EL (cell line): ENCODE measurements at regions not wholly inside any gene's neighbourhood (a gene's known extent, or its start where the extent isn't known, plus 50 kb on each side); places are given as distances from the start of the nearest gene placed in this dataset.
A peak's percentile ranks its signal among the peaks of the same experiment; 100 is the strongest.

ENCODE experiments used
- DNase-seq: peaks from one replicate; pipeline ENCODE4 v3.0.0-alpha.2; 2016

DNA sequence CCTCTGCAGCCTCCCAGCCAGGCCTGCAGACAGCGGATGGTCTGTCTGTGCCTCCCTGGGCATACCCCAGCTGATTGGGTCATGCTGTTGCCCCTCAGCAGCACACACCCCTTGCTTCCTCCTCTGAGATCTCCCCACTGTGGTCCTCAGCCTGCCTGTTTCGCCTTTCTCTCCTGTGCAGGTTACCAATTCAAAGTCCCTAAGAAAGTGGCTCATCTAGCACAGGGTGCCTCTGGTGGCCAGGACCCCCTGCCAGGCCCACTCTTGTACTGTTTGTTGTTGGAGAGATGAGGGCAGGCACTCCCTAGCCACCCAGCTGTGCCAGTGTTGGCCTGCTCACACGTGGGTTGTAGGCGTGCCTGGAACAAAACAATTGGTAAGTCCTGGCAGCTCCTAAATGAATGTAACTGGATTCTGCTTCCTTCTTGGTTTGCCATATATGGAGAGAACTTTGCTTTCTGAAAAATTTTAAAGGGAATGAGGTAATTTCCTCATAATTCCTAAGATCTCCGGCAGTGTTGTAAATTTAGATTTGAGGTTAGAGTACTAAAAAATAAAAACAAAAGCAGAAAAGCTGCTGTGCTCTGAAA, 213.2 kb upstream of the IL12A start:
- peak; percentile 90 for DNase-seq

DNA sequence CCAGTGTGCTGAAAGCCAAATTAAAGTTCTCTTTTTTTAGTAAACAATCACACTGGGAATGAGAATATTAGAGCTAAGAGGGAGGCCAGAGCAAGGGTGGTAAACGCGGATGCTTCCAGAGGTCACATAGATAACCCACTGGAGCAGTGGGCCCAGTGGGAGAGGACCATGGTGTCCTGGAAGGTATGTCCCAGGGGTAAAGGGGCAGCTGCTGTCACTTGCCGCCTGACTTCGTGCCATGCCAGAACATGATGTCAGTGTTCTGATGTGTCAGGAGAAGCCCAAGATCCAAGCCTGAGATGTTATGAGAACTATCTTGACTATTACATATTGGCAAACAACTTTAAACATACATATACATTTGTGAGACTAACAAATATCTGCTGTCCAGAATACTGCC, 211.9 kb upstream of the IL12A start:
- no peak for DNase-seq

DNA sequence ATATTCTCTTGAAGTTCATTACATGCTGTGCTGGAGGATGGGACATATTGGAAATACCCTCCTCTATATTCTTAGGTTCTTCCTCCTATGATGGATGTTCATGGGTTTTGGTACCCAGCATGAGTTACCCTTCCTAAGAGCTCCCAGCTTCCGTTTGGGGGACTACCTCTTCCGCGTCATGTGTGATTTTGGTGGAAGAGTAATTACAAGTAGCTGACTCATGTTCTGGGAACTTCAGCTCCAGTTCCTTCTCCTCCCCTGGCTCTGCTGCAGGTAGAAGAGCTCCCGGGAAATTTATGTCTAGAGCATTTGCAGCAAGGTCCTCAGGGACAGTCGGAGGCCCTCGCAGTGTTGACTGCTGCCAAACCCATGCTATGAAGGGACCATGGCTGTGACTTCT, 208.8 kb upstream of the IL12A start:
- DNase-seq: peak; percentile 27

DNA sequence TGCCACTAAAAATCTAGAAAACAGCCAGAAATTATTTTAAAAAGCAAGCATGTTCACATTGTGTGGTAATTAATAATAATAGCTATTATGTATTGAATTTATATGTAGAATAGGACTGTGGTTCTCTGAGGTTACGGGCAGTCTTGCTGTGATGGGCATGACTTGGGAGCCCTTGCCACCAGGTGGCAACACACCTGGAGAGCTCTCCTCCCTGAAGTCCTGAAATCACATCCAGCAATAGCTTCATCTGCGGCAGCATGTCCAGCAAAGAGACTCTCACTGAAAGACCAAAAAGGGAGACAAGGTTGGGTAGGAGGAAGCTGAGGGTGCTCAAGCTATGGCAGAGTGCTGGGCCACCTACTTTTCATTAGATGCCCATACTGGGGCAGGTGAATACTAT, 206.8 kb upstream of the IL12A start:
- DNase-seq: no peak

DNA sequence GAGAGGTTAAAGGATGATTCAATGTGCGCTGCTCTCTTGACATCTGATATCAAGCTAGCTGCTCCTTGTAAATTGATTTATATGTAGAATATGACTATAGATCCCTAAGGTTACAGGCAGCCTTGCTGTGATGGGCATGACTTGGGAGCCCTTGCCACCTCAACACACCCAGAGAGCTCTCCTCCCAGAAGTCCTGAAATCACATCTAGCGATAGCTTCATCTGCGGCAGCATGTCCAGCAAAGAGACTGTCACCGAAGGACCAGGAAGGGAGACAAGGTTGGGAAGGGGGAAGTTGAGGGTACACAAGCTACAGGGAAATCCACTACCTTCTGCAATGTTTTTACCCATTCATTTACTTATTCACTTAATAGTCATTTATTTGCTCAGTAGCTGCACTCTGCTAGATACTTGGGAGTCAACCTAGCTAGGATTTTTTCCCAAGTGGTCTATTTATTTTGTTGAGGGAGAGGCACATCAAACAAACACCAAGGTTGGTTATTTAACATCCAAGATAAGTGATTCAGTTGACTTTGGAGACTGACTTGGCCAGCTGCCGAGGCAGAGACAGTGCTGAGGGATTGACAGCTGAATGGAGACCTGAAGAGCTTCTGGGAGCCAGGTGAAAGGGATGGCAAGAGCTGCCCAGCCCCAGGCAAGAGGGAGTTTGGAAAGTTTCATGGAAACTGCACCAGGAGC, 205.8 kb upstream of the IL12A start:
- DNase-seq: no peak

DNA sequence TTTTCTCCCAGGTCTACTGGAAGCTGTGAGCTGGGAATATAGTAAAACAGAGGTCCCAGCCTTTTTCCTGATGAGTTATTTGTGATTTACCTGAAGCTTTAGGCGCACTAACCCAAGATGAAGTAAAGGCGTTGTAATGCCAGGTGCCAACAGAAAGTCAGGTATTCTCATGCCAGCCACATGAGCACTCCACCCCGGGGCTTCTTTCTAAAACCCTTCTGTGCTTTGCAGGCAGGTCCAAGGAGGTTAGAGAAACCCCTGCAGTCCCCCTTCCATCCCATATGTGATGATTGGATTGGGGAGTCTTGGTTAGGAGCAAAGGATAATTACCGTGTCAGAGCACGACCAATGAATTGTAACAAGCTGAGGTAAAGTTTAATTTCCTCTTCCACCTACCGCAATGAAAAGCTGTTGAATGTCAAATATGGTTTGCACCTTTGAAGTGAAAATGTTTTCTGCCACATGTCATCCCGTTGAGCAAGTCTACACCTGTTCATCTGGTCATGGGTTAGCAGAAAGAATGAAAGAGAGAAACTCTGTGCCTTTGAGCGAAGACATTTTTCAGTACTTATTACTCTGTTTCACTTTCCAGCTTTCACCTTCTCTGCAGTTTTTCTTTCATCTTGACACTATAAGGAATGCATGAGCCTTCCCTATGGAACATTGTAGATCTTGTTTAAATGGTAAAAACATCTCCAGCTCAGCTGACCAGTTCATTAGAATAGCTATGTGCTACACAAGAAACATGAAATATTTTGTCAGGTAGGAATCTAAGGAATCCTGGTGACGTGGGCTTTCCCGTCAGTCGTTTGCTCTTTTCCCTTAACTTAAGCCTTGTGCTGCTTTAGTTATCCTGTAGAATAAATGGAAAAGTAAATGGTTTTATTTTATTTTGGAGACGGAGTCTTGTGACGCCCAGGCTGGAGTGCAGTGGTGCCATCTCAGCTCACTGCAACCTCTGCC, 204.6 kb upstream of the IL12A start:
- DNase-seq: peak; percentile 36

DNA sequence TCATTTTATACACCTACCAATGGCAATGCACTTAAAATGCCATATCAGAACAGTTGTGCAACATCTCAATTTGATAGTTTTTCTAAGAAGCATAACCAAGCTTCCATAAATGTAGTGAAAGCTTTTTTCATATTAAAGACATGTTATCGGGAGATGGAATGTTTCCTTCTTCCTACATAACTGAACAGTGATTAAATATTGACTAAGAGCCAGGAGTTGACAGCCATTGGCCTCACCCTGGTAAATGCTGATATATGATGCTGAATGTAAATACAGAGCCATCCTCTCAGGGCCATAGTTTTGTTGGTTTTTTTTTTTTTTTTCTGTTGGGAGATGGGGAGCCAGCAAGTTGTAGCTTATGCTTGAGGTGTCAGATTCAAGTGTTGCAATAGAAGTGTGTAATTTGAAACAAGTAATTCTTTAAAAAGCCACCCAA, 203.3 kb upstream of the IL12A start:
- peak; percentile 64 for DNase-seq

DNA sequence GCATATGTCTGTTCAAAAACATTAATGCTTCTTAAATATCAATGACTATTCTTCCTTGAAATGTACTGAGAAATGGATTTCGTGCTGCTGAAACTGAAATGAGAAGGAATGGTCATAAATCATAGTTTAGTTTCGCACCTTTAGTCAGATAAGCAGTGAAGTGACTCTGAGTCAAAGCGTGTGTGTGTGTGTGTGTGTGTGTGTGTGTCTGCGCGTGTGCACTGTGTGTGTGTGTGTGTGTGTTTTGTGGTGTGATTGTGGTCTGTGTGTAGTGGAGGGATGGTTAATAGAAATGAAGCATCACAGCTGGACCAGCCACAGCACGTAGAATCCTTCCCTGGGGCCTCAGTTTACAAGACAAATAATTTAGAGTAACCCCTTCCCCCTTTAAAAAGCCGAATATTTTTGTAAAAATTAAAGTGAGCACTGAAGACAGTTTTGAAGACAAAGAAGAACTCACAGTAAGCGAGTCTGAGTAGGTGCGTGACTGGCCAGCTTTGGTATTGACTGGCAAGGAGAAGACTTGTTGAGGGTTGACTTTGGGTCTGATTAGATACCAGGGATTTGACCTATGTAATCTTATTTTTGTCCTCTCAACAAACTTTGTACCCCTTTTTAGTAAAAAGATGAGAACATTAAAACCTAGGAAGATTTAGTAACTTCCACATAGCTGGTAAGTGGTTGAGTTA, 202.0 kb upstream of the IL12A start:
- DNase-seq: no peak

DNA sequence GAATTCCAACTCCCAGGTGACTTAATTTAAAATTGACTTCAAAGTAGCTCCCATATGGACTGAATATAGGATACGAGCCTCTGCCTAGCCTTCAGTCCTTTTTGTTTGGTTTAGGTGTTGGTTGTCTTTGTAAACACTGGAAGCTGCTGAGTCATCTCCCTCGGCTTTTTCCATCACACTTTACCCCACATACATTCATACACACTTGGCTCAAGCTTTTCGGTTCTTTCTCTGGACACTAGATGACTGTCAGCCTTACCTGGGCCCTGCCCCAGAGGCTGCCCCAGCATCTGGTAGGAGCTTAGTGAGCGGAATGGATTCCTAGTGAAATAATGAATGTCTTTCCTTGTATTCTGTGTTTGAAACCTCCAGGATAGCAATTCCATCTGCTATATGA, 201.5 kb upstream of the IL12A start:
- peak; percentile 83 for DNase-seq

DNA sequence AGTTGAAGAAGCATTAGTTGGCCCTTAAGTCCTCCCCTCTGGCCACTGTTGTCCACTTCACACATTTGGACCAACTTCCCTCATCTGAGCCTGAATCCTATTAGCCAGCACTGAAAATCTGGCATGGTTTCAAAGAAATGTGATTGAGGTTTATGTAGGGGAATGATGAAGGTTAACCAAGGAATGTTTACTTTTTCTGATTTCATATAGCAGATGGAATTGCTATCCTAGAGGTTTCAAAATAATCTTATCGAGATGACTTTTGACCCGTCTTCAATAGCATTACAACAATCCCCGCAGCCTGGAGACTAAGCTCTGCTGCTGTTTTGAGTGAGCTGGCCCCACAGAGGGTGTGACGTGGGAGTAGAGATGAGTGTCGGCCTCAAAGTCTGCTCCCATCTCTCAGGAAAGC, 200.8 kb upstream of the IL12A start:
- DNase-seq: peak; percentile 81

DNA sequence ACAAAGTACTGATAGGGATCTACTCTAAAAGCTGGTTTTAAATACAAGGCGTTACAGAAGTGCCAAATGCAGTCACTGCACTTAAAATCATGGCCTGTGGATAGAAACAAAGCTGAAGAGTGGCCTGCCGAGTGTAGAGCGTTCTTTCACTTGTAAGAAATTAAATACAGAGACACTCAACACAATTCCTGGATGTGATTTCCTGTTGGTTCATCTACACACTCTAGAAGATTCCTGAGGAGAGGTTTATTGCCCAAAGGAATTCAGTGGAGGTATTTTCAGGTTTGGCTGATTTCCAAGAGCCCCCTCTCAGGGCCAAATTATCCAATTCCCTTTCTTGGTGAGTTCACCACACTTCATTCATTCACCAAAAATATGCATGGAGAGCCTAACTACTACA, 200.3 kb upstream of the IL12A start:
- DNase-seq: peak; percentile 50

DNA sequence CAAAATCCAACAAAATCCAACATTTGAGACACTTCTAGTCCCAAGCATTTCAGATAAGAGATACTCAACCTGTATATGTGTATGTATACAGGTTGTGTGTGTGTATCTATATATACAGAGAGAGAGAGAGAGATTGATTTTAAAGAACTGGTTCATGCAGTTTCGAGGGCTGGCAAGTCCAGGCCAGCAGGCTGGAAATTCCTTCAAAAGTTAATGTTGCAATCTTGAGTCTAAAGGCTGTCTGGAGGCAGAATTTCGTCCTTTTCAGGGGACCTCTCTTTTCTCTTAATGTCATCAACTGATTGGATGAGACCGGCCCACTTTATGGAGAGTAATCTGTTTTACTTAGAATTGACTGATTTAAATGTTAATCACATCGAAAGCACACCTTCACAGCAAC, 199.6 kb upstream of the IL12A start:
- no peak for DNase-seq

DNA sequence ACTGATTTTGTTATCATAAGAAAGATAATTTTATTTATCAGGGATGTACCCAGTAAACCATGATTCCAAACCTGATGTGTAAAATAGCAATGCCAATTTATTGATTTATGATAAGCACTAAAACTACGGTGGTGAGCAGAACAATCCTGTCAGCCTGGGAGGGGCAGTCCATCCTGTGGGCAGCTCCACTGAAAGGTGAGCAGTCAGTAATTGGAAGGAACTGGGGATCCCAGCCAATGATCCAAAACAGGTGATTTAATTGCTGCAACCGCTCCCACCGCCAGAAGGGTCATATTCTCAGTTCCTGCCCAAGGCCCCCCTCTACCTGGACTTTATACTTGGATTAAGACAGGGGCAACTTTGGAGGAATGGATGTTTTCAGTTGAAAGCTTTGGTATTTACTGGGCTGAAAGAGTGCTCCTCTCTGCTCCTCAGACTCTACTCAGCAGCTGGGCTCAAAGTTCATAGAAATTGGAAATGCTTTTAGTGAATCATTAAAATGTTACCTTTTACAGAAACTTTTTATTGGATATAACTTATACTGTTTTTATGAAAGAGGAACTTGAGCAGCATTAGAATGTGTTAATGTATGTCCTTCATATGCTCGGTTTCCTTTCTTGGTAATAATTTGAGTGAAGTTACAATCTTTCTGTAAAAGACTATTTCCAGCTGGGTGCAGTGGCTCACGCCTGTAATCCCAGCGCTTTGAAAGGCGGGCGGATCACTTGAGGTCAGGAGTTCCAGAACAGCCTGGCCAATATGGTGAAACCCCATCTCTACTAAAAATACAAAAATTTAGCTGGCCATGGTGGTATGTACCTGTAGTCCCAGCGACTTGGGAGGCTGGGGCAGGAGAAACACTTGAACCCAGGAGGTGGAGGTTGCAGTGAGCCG, 198.6 kb upstream of the IL12A start:
- DNase-seq: no peak

DNA sequence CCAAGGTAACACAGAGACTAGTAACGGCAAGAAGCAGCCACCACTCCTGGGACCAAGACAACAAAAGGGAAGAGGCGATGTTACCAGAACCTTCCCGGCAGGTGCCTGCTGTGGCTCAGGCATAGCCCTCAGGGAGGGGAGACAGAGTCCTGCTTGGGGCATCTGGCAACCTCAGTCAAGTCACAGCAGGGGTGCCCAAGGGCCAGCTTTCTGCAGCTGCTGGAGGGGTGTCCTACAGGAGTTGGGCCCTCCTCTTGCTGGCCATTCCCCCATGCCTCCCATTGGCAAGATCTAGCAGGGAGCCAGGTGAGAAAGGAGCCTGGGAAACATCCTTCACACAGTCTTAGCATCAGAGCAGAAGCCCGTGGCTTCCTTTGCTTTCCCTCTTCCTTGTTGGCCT, 197.3 kb upstream of the IL12A start:
- DNase-seq: no peak

DNA sequence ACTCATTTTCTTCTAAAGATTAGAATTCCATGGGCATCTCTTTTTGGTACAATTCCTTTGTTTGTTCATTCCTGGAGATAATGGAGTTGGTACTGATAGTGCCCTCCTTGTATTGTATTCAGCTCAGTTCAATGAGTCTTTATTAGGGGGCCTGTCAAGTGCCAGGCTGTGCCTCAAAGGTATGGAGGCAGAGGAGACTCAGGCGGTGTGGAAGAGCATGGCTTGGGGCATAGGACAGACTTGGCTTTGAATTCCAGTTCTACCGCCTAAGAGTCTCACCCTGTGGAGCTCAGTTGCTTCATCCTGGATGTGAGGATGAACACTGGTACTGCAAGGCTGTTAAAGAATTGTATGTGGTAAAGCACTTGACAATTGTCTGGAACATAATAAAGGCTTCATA, 196.6 kb upstream of the IL12A start:
- no peak for DNase-seq

DNA sequence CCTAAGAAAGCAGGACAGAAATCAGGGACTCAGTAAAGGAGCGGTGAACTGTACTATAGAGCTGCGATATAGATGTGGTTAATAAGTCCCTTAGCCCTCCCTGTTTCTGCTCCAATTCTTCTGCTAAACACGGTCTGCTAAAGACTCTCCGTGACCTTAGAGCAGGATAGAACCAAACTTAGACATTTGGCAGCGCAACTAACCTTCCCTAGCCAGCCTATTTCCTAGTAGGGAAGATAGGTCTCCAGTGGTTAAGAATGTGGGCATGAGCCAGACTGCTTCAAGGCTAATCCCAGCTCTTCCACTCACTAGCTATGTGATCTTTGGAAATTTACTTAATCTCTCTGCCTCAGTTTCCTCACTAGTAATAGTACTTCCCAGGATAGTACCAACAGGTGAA, 193.6 kb upstream of the IL12A start:
- DNase-seq: no peak

DNA sequence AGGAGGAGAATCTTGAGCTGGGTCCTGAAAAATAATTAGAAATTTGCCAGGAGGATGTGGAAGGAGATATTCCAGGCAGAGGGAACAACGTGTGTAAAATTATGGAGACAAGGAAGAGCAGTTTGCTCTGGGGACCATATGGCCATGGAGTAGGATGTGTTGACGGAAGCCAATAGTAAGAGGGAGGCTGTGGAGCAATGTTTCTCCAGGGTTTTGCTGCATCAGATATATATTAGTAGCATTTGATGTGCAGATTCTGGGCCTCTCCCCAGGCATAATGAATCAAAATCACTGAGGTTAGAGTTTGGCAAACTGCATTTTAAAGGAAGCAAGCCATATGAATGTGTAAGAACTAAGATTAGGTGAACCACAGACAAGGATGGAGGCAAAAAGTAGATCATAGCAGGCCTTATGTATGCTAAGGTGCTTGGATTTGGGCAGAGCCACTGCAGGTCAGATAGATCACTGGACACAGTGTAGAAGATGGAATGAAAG, 192.9 kb upstream of the IL12A start:
- no peak for DNase-seq

DNA sequence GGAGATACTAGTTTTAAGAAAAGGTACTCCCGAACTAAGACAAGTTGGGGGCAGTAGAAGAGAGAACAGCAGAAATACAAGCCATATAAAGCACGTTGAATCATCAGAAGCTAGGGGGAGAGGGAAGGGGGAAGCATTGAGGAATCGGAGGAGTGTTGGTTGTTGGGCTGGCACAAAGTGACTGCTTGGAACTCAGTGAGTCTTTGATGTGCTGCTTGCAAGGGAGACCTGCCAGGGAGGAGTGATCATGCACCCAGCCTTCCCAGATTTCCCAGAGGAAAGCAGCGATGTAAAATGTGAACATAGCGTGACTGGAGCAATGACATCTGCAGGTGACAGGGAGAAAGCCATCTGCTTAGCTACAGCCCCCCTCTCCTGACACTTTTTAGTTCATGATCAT, 192.4 kb upstream of the IL12A start:
- no peak for DNase-seq

DNA sequence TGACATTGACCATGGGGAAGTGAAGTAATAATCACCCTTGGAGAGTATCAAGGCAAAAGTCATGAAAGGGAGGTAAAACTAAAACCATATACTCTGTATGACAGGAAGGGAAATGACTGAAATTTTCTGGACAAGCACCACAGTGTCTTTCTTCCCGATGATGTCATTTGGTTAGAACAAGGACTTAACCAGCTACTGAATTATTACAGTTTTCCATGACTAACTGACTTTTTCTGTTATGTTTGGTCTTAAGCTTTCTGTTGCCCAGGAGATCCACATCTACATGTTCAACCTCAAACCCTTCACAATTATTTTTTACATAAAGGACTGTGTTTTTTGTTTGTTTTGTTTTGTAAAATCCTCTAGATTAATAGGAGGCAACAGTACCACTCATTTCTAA, 191.9 kb upstream of the IL12A start:
- DNase-seq: peak; percentile 71

DNA sequence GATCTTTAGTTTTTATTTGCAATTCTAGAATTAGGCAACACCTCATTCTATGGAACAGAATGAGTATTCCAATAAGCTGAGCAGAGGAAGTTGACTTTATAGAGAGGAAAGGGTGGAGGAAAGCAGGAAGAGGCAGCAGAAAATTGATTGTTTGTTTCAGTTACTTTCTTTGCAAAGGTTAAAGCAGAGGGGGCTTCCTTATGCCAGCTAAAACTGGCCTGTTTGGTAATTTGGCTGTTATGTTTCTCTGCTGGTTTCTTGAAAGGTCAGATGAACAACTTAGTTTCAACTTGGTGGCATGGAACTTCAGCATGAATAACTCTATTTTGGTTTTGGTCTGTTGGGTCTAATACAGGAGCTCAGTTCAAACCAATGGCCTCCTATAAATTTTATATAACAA, 190.9 kb upstream of the IL12A start:
- no peak for DNase-seq

DNA sequence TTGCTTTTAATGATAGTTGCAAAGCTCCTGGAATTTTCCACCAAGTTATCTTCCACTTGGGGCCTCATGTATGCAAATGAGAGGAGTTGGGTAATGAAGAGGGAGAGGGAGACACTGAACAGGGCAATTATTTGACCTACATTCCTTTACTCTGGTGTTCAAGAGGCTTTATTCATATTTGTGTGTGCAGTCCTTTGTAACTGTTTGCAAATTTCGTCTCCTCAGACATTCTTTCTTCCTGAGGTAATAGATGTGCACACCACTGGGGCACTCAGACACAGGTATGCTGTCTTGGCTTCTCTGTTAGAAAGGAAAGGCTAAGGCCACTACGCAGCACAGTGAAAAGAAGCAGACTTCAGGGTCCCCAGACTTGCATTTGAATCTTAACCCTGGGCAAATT, 189.7 kb upstream of the IL12A start:
- peak; percentile 80 for DNase-seq
